ENCODE measurements at regions not wholly inside any gene's neighbourhood (a gene's known extent, or its start where the extent isn't known, plus 50 kb on each side); places are given as distances from the start of the nearest gene placed in this dataset.

DNA sequence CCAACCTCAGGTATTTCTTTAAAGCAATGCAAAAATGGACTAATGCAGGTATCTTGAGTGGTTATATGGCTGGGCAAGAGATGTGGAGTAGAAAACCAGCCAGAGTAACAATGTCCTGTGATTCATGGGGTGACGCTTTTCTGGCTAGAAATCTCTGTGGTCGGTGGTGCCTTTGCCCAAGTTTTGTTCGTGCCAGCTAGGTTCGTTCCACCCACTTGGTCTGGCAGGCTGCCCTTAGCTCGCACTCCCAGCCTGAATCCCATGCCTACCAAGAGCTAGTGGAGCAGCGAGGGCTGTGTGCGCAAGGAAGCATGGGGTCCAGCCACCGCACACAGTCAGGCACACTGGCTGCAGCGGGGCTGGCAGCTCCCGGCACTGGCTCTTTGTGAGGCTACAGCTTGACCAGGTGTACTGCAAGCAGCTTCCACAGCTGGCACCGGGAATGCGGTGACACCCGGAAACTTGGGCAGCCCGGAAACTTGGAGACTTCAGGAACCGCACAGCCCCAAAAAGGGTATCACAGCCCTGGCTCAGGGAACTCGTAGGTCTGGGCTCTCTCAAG is 349.6 kb upstream of the PCDH20 start:
- Histone ChIP-seq H3K27me3 (no peaks in the 10 kb centered on the region), H3K36me3 (no peaks in the 10 kb centered on the region), H3K4me1 (no peaks in the 10 kb centered on the region), H3K9me3 (peaks cover 6% of the 10 kb centered on the region), H3K4me3 (no peak overlapping the region), H3K27ac (no peak overlapping the region)
- TF ChIP-seq, protein P1, sequence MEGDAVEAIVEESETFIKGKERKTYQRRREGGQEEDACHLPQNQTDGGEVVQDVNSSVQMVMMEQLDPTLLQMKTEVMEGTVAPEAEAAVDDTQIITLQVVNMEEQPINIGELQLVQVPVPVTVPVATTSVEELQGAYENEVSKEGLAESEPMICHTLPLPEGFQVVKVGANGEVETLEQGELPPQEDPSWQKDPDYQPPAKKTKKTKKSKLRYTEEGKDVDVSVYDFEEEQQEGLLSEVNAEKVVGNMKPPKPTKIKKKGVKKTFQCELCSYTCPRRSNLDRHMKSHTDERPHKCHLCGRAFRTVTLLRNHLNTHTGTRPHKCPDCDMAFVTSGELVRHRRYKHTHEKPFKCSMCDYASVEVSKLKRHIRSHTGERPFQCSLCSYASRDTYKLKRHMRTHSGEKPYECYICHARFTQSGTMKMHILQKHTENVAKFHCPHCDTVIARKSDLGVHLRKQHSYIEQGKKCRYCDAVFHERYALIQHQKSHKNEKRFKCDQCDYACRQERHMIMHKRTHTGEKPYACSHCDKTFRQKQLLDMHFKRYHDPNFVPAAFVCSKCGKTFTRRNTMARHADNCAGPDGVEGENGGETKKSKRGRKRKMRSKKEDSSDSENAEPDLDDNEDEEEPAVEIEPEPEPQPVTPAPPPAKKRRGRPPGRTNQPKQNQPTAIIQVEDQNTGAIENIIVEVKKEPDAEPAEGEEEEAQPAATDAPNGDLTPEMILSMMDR (IDR thresholded peaks at IDR 0.05): no peak
- TF ChIP-seq POLR2AphosphoS5 (IDR thresholded peaks at IDR 0.05): no peak
- no peak for TF ChIP-seq EP300 (IDR thresholded peaks at IDR 0.05)
- TF ChIP-seq POLR2A (IDR thresholded peaks at IDR 0.05): no peak
- no peak for DNase-seq (ENCODE audit: low spot score in 2 of 2)
- 57% methylated on average over 8 of the region's 16 CpGs for WGBS

DNA sequence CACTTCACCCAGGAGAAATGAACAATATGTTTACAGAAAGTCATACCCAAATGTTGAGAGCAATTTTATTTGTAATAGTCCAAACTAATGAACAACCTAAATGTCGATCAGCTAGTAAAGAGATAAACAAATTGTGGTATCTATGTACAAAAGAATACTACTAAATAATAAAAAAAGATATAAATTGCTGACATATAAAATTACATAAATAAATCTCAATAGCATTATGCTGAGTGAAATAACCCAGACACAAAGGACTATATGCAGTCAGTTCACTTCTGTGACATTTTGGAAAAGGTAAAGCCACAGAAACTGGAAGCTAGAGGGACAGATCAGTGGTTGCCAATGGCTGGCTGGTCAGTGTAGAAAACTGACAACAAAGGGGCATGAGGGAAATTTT is 346.0 kb upstream of the PCDH20 start:
- Histone ChIP-seq H3K4me1 (no peaks in the 10 kb centered on the region), H3K27me3 (no peaks in the 10 kb centered on the region), H3K36me3 (no peaks in the 10 kb centered on the region), H3K9me3 (peaks cover 6% of the 10 kb centered on the region), H3K27ac (no peak overlapping the region), H3K4me3 (no peak overlapping the region)
- TF ChIP-seq, protein P1 (IDR thresholded peaks at IDR 0.05): no peak
- 92% methylated on average over 1 of the region's 1 CpG for WGBS
- DNase-seq (ENCODE audit: low spot score in 2 of 2): no peak

DNA sequence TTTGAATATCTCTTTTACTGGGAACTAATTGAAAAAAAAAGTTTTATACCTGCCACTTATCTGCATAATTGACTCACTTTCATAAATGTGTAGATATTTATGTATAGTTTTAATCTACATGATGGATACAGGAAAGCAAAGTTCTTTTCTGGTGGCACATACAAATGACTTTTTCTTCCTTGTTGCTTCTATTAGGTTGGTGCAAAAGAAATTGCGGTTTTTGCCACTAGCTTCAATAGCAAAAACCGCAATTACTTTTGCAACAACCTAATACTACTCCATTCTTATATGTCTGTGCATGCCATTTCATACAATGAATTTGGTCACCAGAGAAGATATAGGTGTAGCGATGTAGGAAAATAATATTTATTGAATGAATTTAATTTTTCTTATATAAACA is 344.5 kb upstream of the PCDH20 start:
- 95% methylated on average over 3 of the region's 3 CpGs for WGBS
- Histone ChIP-seq H3K4me1 (no peaks in the 10 kb centered on the region), H3K4me3 (no peak overlapping the region), H3K9me3 (no peaks in the 10 kb centered on the region), H3K27ac (no peak overlapping the region), H3K27me3 (no peaks in the 10 kb centered on the region), H3K36me3 (no peaks in the 10 kb centered on the region)
- TF ChIP-seq POLR2A (IDR thresholded peaks at IDR 0.05): no peak
- TF ChIP-seq, protein P1 (IDR thresholded peaks at IDR 0.05): no peak
- no peak for TF ChIP-seq EP300 (IDR thresholded peaks at IDR 0.05)
- TF ChIP-seq POLR2AphosphoS5 (IDR thresholded peaks at IDR 0.05): no peak
- no peak for DNase-seq (ENCODE audit: low spot score in 2 of 2)

DNA sequence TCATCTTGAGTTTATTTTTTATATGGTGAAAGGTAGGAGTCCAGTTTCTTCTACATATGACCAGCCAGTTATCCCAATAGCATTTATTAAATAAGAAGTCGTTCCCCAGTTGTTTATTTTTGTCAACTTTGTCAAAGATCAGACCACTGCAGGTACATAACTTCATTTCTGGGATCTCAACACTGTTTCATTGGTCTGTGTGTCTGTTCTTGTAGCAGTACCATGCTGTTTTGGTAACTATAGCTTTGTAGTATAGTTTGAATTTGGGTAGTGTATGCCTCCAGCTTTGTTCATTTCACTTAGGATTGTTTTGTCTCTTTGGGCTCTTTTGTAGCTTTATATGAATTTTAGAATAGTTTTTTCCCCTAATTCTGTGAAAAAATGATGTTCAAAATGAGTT is 340.4 kb upstream of the PCDH20 start:
- H3K36me3 ChIP-seq: no peaks in the 10 kb centered on the region
- no peaks in the 10 kb centered on the region for H3K4me1 ChIP-seq
- no peaks in the 10 kb centered on the region for H3K9me3 ChIP-seq
- WGBS: 88% methylated on average over 1 of the region's 1 CpG
- DNase-seq (ENCODE audit: low spot score in 2 of 2): no peak
- H3K27me3 ChIP-seq: no peaks in the 10 kb centered on the region
- H3K4me3 ChIP-seq: no peak overlapping the region
- no peak overlapping the region for H3K27ac ChIP-seq
- TF ChIP-seq POLR2AphosphoS5 (IDR thresholded peaks at IDR 0.05) (no peak), POLR2A (IDR thresholded peaks at IDR 0.05) (no peak), EP300 (IDR thresholded peaks at IDR 0.05) (no peak)
- TF ChIP-seq, protein P1 (IDR thresholded peaks at IDR 0.05): no peak

DNA sequence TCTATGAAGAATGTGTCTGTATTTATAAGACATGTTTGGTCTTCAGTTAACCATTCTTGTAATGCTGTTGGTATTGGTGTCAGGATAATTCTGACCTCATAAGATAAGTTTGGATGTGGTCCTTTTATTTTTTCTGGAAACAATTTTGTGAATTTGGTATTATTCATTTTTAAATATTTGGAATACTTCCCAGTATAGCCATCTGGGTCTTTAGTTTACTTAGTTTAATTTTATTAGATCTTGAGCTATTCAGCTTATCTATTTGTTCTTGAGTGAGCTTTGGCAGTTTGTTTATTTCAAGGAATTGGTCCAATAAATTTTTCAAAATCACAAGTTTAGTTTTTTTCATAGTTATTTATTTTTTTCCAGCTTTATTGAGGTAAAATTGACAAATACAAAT is 335.4 kb upstream of the PCDH20 start:
- DNase-seq (ENCODE audit: low spot score in 2 of 2): no peak
- no peak overlapping the region for H3K27ac ChIP-seq

More for the DNA sequence above, 335.4 kb upstream of the PCDH20 start:
- H3K9me3 ChIP-seq: no peaks in the 10 kb centered on the region
- no peaks in the 10 kb centered on the region for H3K27me3 ChIP-seq
- TF ChIP-seq POLR2A (IDR thresholded peaks at IDR 0.05) (no peak), EP300 (IDR thresholded peaks at IDR 0.05) (no peak), POLR2AphosphoS5 (IDR thresholded peaks at IDR 0.05) (no peak)
- TF ChIP-seq, protein P1 (IDR thresholded peaks at IDR 0.05): no peak
- no peaks in the 10 kb centered on the region for H3K36me3 ChIP-seq
- no peak overlapping the region for H3K4me3 ChIP-seq
- no peaks in the 10 kb centered on the region for H3K4me1 ChIP-seq

Measured in suprapubic skin (tissue), 4 donors.